Activated CD8-positive, alpha-beta memory T cell treated with anti-CD3 and anti-CD28 coated beads for 48 hours (primary cell): ENCODE measurements at regions not wholly inside any gene's neighbourhood (a gene's known extent, or its start where the extent isn't known, plus 50 kb on each side); places are given as distances from the start of the nearest gene placed in this dataset.

Source experiments
- DNase-seq, 3 experiments: peaks; one replicate each; pipeline ENCODE4 v3.0.0-alpha.2; 2020; ENCODE audit warnings: low read depth in 2 of 3, low spot score in 2 of 3

GRCh38 chr14:39884091-39884490 lies 451.9 kb upstream of the FBXO33 start:
- no peak for DNase-seq

- DNase-seq = no peak
Observed at GRCh38 chr14:39880965-39881364, 448.7 kb upstream of the FBXO33 start.

GRCh38 chr14:39880106-39880695 lies 448.0 kb upstream of the FBXO33 start:
- DNase-seq = no peak

- no peak for DNase-seq
Observed at GRCh38 chr14:39877577-39878190, 445.5 kb upstream of the FBXO33 start.

GRCh38 chr14:39876916-39877315 lies 444.7 kb upstream of the FBXO33 start:
- no peak for DNase-seq

- no peak for DNase-seq
Observed at GRCh38 chr14:39875028-39875427, 442.8 kb upstream of the FBXO33 start.

GRCh38 chr14:39873791-39874190 lies 441.6 kb upstream of the FBXO33 start:
- DNase-seq = no peak

GRCh38 chr14:39868949-39869348 lies 436.7 kb upstream of the FBXO33 start:
- DNase-seq = no peak

- no peak for DNase-seq
Observed at GRCh38 chr14:39868251-39868650, 436.0 kb upstream of the FBXO33 start.

- no peak for DNase-seq
Observed at GRCh38 chr14:39863441-39863840, 431.2 kb upstream of the FBXO33 start.

GRCh38 chr14:39861696-39862095 lies 429.5 kb upstream of the FBXO33 start:
- no peak for DNase-seq

- DNase-seq = no peak
Observed at GRCh38 chr14:39861229-39861600, 429.0 kb upstream of the FBXO33 start.

- DNase-seq = no peak
Observed at GRCh38 chr14:39860596-39861228, 428.5 kb upstream of the FBXO33 start.

GRCh38 chr14:39859314-39859713 lies 427.1 kb upstream of the FBXO33 start:
- DNase-seq = no peak

- no peak for DNase-seq
Observed at GRCh38 chr14:39857376-39858055, 425.3 kb upstream of the FBXO33 start.

GRCh38 chr14:39853441-39853840 lies 421.2 kb upstream of the FBXO33 start:
- DNase-seq = no peak

GRCh38 chr14:39851202-39851601 lies 419.0 kb upstream of the FBXO33 start:
- DNase-seq = no peak

GRCh38 chr14:39847852-39848251 lies 415.6 kb upstream of the FBXO33 start:
- DNase-seq = no peak

GRCh38 chr14:39847194-39847593 lies 415.0 kb upstream of the FBXO33 start:
- no peak for DNase-seq

GRCh38 chr14:39843881-39844280 lies 411.6 kb upstream of the FBXO33 start:
- no peak for DNase-seq

GRCh38 chr14:39841088-39841487 lies 408.9 kb upstream of the FBXO33 start:
- DNase-seq = no peak
